ENCODE measurements at regions not wholly inside any gene's neighbourhood (a gene's known extent, or its start where the extent isn't known, plus 50 kb on each side); places are given as distances from the start of the nearest gene placed in this dataset.

DNA sequence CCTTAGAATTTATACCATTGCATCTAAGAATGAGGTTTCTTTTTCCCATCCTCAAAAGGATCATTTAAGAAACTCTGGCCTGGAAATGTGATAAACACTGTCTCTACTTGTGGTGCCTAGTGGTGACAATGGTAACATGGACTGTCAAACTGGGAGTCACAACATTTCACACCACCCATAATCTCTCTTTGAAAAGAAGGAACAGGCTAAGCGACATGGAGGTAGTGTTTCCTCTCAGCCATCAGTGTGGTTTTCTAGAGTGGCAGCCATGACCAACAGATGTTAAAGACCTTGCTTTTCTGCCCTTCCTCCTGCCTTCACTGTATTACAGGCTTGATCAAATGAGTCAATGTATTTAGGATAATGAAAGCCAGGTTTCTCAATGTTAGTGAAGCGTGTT lies 283.1 kb upstream of the STAC start:
- Histone ChIP-seq H3K4me3 (ENCODE audit: severe bottlenecking) (no peak overlapping the region), H3K4me1 (ENCODE audit: insufficient read depth, poor library complexity, severe bottlenecking) (no peaks in the 10 kb centered on the region), H3K9me3 (ENCODE audit: severe bottlenecking) (no peaks in the 10 kb centered on the region), H3K27ac (ENCODE audit: poor library complexity, severe bottlenecking) (no peak overlapping the region), H3K36me3 (ENCODE audit: low read depth) (no peaks in the 10 kb centered on the region), H3K27me3 (ENCODE audit: insufficient read depth, poor library complexity, severe bottlenecking) (peaks cover 3% of the 10 kb centered on the region)
- TF ChIP-seq, protein P1, sequence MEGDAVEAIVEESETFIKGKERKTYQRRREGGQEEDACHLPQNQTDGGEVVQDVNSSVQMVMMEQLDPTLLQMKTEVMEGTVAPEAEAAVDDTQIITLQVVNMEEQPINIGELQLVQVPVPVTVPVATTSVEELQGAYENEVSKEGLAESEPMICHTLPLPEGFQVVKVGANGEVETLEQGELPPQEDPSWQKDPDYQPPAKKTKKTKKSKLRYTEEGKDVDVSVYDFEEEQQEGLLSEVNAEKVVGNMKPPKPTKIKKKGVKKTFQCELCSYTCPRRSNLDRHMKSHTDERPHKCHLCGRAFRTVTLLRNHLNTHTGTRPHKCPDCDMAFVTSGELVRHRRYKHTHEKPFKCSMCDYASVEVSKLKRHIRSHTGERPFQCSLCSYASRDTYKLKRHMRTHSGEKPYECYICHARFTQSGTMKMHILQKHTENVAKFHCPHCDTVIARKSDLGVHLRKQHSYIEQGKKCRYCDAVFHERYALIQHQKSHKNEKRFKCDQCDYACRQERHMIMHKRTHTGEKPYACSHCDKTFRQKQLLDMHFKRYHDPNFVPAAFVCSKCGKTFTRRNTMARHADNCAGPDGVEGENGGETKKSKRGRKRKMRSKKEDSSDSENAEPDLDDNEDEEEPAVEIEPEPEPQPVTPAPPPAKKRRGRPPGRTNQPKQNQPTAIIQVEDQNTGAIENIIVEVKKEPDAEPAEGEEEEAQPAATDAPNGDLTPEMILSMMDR (IDR thresholded peaks at IDR 0.05; ENCODE audit: poor library complexity, severe bottlenecking), result no peak
- ATAC-seq (ENCODE audit: low read depth), result no peak
- no peak for DNase-seq (ENCODE audit: low spot score)

- Histone ChIP-seq H3K4me3 (ENCODE audit: severe bottlenecking) (no peak overlapping the region), H3K27ac (ENCODE audit: poor library complexity, severe bottlenecking) (no peak overlapping the region), H3K9me3 (ENCODE audit: severe bottlenecking) (no peaks in the 10 kb centered on the region), H3K4me1 (ENCODE audit: insufficient read depth, poor library complexity, severe bottlenecking) (no peaks in the 10 kb centered on the region), H3K27me3 (ENCODE audit: insufficient read depth, poor library complexity, severe bottlenecking) (no peaks in the 10 kb centered on the region), H3K36me3 (ENCODE audit: low read depth) (no peaks in the 10 kb centered on the region)
- DNase-seq (ENCODE audit: low spot score) (no peak), ATAC-seq (ENCODE audit: low read depth) (no peak)
- TF ChIP-seq, protein P1 (IDR thresholded peaks at IDR 0.05; ENCODE audit: poor library complexity, severe bottlenecking), result no peak
Observed at GRCh38 chr3:36114353-36114752, 266.0 kb upstream of the STAC start.

GRCh38 chr3:36124118-36124796 lies 256.0 kb upstream of the STAC start:
- no peaks in the 10 kb centered on the region for H3K36me3 ChIP-seq (ENCODE audit: low read depth)
- no peak overlapping the region for H3K27ac ChIP-seq (ENCODE audit: poor library complexity, severe bottlenecking)
- H3K4me3 ChIP-seq (ENCODE audit: severe bottlenecking), result no peak overlapping the region
- H3K9me3 ChIP-seq (ENCODE audit: severe bottlenecking), result no peaks in the 10 kb centered on the region
- H3K4me1 ChIP-seq (ENCODE audit: insufficient read depth, poor library complexity, severe bottlenecking), result no peaks in the 10 kb centered on the region
- DNase-seq (ENCODE audit: low spot score), result no peak
- ATAC-seq (ENCODE audit: low read depth), result peak; percentile 86
- H3K27me3 ChIP-seq (ENCODE audit: insufficient read depth, poor library complexity, severe bottlenecking), result no peaks in the 10 kb centered on the region
- TF ChIP-seq, protein P1 (IDR thresholded peaks at IDR 0.05; ENCODE audit: poor library complexity, severe bottlenecking), result peak; percentile 74

- H3K27me3 ChIP-seq (ENCODE audit: insufficient read depth, poor library complexity, severe bottlenecking), result no peaks in the 10 kb centered on the region
- no peaks in the 10 kb centered on the region for H3K36me3 ChIP-seq (ENCODE audit: low read depth)
- no peak for ATAC-seq (ENCODE audit: low read depth)
- TF ChIP-seq, protein P1 (IDR thresholded peaks at IDR 0.05; ENCODE audit: poor library complexity, severe bottlenecking), result no peak
- no peak overlapping the region for H3K27ac ChIP-seq (ENCODE audit: poor library complexity, severe bottlenecking)
- no peak for DNase-seq (ENCODE audit: low spot score)
- no peaks in the 10 kb centered on the region for H3K4me1 ChIP-seq (ENCODE audit: insufficient read depth, poor library complexity, severe bottlenecking)
- no peak overlapping the region for H3K4me3 ChIP-seq (ENCODE audit: severe bottlenecking)
- no peaks in the 10 kb centered on the region for H3K9me3 ChIP-seq (ENCODE audit: severe bottlenecking)
Observed at GRCh38 chr3:36132214-36132613, 248.1 kb upstream of the STAC start.

DNA sequence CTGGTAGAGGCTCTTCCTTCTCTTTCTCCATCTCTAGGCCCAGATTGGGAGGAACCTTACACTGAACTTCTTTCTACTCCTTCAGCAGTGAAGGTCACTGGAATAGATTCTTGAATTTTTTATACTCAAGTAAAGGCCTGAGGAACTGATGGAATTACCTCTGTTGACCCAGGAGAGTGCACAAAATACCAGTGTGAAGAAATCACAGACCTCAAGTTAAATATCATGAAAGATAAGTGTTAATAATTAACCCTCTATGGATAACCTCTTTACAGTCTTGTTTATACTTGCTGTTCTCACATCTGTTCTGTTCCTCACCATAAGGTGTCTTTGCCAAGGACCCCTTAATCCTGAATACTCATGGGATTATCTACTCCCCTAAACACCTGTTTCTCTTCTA lies 244.4 kb upstream of the STAC start:
- Histone ChIP-seq H3K4me3 (ENCODE audit: severe bottlenecking) (no peak overlapping the region), H3K9me3 (ENCODE audit: severe bottlenecking) (no peaks in the 10 kb centered on the region), H3K27ac (ENCODE audit: poor library complexity, severe bottlenecking) (no peak overlapping the region), H3K4me1 (ENCODE audit: insufficient read depth, poor library complexity, severe bottlenecking) (no peaks in the 10 kb centered on the region), H3K27me3 (ENCODE audit: insufficient read depth, poor library complexity, severe bottlenecking) (no peaks in the 10 kb centered on the region), H3K36me3 (ENCODE audit: low read depth) (no peaks in the 10 kb centered on the region)
- TF ChIP-seq, protein P1 (IDR thresholded peaks at IDR 0.05; ENCODE audit: poor library complexity, severe bottlenecking), result no peak
- ATAC-seq (ENCODE audit: low read depth), result no peak
- DNase-seq (ENCODE audit: low spot score), result no peak
